ENCODE measurements at regions not wholly inside any gene's neighbourhood (a gene's known extent, or its start where the extent isn't known, plus 50 kb on each side); places are given as distances from the start of the nearest gene placed in this dataset.
A peak's percentile ranks its signal among the peaks of the same experiment; 100 is the strongest.

DNA sequence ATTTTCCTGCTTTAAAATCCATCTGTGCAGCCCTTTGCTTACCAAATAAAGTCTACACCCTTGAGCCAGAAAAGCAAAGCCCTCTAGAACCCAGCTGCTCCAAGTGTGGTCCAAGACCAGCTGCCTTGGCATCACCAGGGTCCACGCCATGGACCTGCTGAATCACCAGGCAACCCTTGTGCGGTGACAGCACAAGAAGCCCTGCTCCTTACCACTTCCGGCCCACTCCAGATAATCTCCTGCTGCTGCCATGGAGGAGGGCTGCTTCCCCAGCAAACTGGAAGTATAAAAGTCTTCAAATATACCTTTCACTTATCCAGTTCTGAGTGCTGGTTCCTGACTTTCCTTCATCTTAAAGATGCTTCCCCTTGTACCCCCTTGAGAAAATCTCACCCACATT is 106.0 kb upstream of the PKDCC start:
- peak; percentile 57 for DNase-seq (ENCODE audit: low spot score)
- no peak for FAIRE-seq

GRCh38 chr2:41942278-41942677 is 105.5 kb upstream of the PKDCC start:
- no peak for FAIRE-seq

DNA sequence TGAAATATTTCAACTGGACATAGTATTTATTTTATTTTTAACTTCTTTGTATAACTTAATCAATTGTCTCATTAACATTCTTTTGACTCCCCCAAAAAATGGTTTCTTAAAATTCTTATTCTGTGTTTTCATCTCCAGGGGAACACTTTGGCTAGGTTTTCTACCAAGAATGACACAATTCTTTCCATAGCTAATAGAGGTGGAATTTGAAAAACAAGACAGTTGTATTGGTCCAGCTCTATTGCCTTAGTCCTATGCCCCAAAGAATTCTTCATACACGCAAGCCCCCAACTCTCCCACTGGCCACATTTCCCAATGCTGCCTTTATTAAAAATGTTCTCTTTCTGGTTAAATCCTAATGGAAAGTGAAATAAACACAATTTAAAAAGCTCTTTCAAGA is 104.7 kb upstream of the PKDCC start:
- no peak for FAIRE-seq
- no peak for DNase-seq (ENCODE audit: low spot score)

More at GRCh38 chr2:41942278-41942677, 105.5 kb upstream of the PKDCC start:
- DNase-seq (ENCODE audit: low spot score) = no peak

DNA sequence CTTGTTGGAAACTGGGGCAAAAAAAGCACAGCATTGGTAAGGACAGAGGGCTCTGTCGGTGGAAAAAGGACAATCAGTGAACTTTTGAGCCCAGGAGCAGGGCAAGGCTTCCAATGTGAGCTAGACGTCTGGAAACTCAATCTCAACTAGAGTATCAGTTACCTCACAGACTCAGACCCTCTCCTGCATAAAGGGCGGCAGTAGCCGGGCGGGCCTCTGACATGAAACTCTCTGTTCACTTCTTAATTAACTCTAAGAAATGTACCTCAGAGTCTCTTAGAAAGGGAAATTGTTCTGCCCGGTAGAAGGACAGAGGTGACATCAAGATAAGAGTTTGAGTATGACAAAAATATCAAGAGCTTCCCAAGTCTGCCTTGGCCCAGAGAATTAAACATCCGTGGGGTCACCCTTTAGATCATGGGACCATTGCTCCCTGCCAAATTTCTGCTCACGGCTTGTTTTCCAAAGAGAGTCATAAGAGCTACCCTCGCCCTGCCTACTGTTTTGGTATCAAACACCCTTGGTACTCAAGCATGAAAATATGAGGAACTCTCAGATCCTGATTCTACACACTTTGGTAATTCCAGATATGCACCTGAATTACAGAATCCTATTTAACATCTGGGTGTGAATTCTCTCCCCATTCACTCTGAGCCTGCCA is 103.5 kb upstream of the PKDCC start:
- FAIRE-seq = no peak
- no peak for DNase-seq (ENCODE audit: low spot score)

DNA sequence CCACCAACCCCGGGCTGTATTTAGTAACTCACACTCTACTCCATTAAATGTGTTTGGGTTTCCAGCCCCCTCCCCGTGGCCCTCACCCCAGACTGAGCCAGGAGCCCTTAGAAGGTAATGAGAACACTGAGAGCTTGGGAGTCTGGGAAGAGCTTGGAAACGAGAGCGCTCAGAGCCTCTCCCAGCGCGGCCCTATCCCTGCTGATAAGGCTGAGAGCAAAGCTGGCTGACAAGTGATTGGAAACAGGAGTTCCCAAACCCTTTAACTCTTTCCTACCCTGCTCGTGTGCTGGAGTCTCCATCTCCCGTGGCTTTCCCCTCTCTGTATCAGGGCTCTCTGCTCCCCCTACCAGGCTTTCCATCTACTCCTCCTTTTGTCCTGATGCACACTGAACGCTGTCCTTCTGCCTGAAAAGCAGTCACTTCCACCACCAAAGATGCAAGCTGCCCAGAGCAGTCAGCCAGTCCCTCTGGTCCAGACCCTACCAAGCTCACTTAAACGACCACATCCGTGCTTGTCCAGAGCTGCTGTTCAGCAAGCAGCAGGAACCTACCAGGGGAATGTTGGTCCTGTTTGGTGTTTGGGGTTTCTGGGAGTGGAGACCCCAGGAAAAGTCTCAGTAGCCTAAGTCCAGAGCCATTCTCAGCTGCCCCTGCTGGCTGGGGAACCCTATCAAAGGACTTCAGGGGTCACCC is 100.0 kb upstream of the PKDCC start:
- DNase-seq (ENCODE audit: low spot score) = no peak
- FAIRE-seq = no peak

GRCh38 chr2:41948397-41948763 is 99.4 kb upstream of the PKDCC start:
- DNase-seq (ENCODE audit: low spot score) (no peak), FAIRE-seq (no peak)

- no peak for DNase-seq (ENCODE audit: low spot score)
- FAIRE-seq = no peak
Measured at GRCh38 chr2:41949091-41949882, 98.5 kb upstream of the PKDCC start.

DNA sequence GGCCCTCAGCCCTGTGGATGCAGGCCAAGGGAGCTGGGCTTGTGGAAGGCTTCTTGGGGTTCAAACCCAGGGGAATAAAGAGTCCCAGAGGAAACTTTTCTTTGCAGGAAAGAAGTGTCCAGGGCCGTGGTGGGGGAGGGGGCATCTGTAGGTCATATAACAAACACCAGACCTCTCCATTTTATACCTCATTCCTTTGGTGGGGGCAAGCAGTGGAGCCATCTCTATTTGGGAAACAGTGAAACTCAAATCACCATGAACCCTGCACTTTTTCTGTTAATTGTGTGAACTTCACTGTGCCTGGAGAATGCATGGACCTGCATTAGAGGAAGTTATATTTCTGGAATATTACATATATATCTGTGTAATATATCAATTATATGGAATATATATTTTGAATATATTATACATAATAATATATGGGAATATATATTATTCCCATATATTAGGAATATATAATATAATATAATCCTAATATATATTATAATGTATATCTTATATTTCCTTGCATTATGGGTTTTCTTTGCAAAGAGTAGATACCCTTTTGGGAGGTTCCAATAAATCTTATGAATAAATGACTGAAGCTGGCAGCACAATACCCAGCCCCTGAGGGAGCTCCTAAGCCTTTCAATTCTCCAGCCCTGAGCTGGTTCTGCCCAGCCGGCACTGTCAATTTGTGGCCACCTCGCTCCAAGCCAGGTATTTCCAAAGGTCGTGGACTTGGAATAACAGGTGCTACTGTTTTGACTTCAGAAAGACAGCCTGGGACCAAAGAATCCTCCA is 97.7 kb upstream of the PKDCC start:
- DNase-seq (ENCODE audit: low spot score) (no peak), FAIRE-seq (no peak)

DNA sequence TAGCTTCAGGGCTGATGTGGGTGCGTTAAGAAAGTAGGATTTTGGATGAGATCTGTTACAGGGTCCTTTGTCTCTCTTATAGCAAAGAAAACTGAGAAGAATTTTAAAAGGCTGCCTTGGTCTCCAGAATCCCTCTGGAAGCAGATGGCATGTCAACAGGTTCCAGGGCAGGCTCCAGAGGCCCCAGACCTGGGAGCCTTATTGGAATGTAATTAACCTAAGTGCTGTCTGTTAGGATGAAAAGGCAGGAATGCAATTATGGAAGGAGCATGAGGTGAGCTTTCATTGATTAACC is 97.2 kb upstream of the PKDCC start:
- no peak for DNase-seq (ENCODE audit: low spot score)
- no peak for FAIRE-seq

DNA sequence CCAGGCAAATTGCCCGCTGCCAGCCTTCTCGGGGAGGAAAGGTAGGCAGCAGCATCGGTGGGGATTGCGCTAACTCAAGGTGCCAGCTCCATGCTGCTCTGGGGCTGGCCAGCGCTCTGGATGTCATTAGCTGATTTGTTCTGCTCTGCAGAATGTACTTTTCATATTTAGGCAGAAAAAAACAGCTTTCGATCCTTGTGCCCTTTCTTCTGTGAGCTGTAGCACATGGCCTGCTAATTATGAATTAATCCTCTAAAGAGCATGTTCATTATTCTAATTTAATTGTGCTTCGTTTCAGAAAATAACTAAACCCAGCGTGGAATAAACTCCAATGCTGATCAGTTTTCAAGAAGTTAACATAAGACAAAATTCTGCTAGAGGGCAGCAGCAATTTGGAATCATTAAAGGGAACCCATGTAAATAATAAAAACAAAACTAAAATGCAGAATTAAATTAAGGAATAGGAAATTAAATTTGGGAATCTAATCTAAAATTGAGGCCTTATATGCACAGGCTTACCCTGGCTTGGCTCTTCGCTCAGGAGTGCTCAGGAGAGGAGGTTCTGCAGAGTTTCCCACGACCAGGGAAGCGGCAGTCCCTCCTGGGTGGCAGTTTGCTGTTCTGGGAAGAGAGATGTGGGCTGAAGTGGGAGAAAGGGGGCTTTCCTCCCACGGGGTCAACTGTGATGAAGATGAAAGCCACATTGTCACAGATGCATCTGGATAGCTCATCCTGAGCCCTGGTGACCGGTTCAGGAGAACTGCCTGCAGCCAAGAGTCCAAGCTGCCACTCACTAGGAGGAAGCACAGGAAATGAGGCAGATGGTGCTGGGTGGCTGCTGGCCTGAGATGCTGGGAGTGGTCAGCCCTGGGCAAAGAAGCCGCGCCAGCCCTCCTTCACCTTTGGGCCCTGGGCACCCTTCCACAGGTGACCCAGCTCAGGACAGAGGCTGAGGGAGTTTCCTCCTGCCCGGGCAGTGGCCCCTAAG is 93.2 kb upstream of the PKDCC start:
- DNase-seq (ENCODE audit: low spot score) (no peak), FAIRE-seq (no peak)

- FAIRE-seq (no peak), DNase-seq (ENCODE audit: low spot score) (no peak)
Measured at GRCh38 chr2:41955316-41956043, 92.3 kb upstream of the PKDCC start.

GRCh38 chr2:41957431-41957830 is 90.4 kb upstream of the PKDCC start:
- FAIRE-seq = no peak
- DNase-seq (ENCODE audit: low spot score) = no peak

DNA sequence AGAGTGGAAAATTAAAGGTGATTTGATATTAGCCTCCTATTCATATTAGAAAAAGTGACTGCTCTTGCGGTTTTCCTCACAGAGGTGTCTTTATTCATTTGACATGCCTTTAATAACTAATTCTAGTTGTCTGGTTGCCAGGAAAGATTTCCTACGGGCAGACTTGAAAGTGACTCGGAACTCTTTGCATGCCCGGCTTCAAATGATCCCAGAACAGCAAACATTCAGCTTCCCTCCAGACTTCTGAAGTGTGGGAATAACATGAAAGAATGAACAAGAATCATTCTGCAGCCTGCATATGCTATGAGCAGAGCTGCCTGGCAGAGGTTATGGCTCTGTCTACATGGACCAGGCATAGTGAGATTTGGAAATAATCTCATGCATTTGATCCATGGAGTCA is 89.6 kb upstream of the PKDCC start:
- no peak for FAIRE-seq
- no peak for DNase-seq (ENCODE audit: low spot score)

DNA sequence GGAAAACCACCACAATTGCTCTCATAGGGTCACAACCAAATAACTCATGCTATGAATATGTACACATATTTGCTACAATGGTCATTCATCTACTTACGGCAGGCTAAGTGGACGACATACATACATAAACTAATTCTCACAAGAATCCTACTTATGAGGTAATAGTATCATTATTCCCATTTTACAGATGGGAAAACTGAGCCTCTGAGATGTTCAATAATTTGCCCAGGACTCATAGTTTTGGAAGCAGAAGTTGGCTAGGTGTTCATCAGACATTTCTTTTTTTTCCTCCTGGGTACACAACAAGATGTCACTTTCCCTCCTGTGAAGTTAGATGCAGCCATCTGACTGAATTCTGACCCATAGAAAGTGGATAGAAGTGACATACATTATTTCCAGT is 89.0 kb upstream of the PKDCC start:
- FAIRE-seq (no peak), DNase-seq (ENCODE audit: low spot score) (no peak)

GRCh38 chr2:41959760-41960159 is 88.1 kb upstream of the PKDCC start:
- DNase-seq (ENCODE audit: low spot score) (no peak), FAIRE-seq (no peak)

GRCh38 chr2:41962922-41963622 is 84.7 kb upstream of the PKDCC start:
- DNase-seq (ENCODE audit: low spot score) = no peak
- no peak for FAIRE-seq

DNA sequence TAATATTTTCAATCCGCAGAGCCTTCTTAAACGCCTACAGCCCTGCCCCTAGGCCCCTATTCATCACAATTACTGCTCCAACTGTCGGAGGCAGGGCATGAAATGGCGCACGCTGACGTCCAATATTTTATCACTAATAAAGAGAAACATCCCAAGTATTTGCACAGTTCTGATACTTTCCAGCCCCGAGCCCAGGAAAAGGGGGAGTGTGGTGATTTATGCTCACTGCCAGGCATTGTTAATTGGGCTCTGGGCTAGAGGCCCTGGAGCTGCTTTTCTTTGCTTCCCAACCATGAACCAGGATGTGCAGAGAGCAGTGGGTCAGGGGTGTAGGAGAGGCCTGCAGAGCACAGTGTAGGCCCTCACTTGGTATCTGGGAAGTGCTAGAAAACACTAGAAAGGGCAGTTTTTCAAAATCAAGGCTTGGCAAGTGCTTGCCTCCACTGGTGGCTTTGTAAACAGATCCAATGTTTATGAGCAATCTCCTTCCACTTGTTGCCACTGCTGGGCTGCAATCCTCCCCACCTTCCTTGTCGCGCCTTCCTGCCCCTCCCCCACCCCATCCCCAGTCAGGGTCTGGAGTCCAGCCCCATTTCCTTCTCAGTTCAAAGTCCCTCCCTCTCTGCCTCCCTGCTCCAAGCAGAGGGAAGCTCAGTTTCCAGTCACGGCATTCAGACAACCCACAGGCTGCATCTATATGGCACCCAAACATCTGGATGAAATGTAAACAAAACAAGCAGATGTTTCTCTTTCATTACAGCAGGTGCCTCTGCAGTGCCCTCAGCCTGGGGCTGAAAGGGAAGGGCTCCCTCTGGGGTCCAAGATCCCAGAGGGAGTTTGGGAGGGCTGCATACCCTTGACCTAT is 83.9 kb upstream of the PKDCC start:
- no peak for FAIRE-seq

GRCh38 chr2:41965173-41965908 is 82.5 kb upstream of the PKDCC start:
- FAIRE-seq (no peak), DNase-seq (ENCODE audit: low spot score) (no peak)

More for the DNA sequence above, 83.9 kb upstream of the PKDCC start:
- DNase-seq (ENCODE audit: low spot score) = no peak
